ENCODE measurements at regions not wholly inside any gene's neighbourhood (a gene's known extent, or its start where the extent isn't known, plus 50 kb on each side); places are given as distances from the start of the nearest gene placed in this dataset.

DNA sequence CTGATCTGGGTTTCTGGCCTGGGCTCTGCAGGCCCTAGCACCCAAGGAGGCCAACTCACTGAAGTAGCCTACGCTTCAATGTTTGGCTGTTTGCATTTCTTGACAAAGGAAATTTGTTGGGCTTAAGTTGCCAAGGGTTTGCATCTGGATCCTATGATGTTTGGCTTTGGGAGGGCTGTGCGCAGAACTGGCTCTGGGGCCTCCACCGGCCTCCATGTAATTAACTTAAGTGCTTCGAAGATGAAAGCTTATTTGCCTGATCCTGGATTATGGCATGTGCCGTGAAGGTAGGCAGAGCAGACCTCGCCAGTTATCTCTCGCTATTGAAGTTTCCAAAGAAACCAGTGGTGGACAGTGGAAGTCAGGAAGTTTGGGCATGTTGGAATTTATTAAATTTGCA lies 124.3 kb upstream of the STX18 start:
- TF ChIP-seq, protein P1, sequence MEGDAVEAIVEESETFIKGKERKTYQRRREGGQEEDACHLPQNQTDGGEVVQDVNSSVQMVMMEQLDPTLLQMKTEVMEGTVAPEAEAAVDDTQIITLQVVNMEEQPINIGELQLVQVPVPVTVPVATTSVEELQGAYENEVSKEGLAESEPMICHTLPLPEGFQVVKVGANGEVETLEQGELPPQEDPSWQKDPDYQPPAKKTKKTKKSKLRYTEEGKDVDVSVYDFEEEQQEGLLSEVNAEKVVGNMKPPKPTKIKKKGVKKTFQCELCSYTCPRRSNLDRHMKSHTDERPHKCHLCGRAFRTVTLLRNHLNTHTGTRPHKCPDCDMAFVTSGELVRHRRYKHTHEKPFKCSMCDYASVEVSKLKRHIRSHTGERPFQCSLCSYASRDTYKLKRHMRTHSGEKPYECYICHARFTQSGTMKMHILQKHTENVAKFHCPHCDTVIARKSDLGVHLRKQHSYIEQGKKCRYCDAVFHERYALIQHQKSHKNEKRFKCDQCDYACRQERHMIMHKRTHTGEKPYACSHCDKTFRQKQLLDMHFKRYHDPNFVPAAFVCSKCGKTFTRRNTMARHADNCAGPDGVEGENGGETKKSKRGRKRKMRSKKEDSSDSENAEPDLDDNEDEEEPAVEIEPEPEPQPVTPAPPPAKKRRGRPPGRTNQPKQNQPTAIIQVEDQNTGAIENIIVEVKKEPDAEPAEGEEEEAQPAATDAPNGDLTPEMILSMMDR (IDR thresholded peaks at IDR 0.05; ENCODE audit: low read depth, low read length, poor library complexity, severe bottlenecking) = no peak
- no peak for TF ChIP-seq EZH2phosphoT487 (IDR thresholded peaks at IDR 0.05; ENCODE audit: borderline replicate concordance, low read length)
